Trophoblast cell (in vitro differentiated cells and primary cell): ENCODE measurements at regions not wholly inside any gene's neighbourhood (a gene's known extent, or its start where the extent isn't known, plus 50 kb on each side); places are given as distances from the start of the nearest gene placed in this dataset.

Experiments
- DNase-seq, 2 donors: peaks; one replicate each; pipeline ENCODE4 v3.0.0-alpha.2; 2016
- H2AFZ ChIP-seq: 2 replicates; pipeline ENCODE4 v1.6.1; 2013; ENCODE audit warnings: low read length, moderate library complexity, mild to moderate bottlenecking; ENCODE audit not compliant: insufficient read depth, poor library complexity
- H2AK5ac ChIP-seq: 2 replicates; pipeline ENCODE4 v1.6.1; 2013; ENCODE audit warnings: mild to moderate bottlenecking, low read length
- H2BK120ac ChIP-seq: 2 replicates; pipeline ENCODE4 v1.6.1; 2013; ENCODE audit warnings: low read length, mild to moderate bottlenecking, moderate library complexity; ENCODE audit not compliant: insufficient read depth, poor library complexity
- H2BK12ac ChIP-seq: 2 replicates; pipeline ENCODE4 v1.6.1; 2013; ENCODE audit warnings: mild to moderate bottlenecking, low read length, moderate library complexity
- H2BK5ac ChIP-seq: 2 replicates; pipeline ENCODE4 v1.6.1; 2013; ENCODE audit warnings: low read length, low read depth, moderate library complexity, mild to moderate bottlenecking; ENCODE audit not compliant: poor library complexity
- H3K14ac ChIP-seq: 2 replicates; pipeline ENCODE4 v1.6.1; 2013; ENCODE audit warnings: mild to moderate bottlenecking, low read length
- H3K18ac ChIP-seq: 2 replicates; pipeline ENCODE4 v1.6.1; 2013; ENCODE audit warnings: mild to moderate bottlenecking, low read length
- H3K23ac ChIP-seq: 2 replicates; pipeline ENCODE4 v1.6.1; 2013; ENCODE audit warnings: low read length
- H3K27ac ChIP-seq: 2 replicates; pipeline ENCODE4 v1.5.1; 2013; ENCODE audit warnings: low read depth, mild to moderate bottlenecking, inconsistent platforms, low read length, moderate library complexity
- H3K27me3 ChIP-seq: 2 replicates; pipeline ENCODE4 v1.6.1; 2013; ENCODE audit warnings: inconsistent platforms, mild to moderate bottlenecking, low read length, moderate library complexity; ENCODE audit not compliant: insufficient read depth
- H3K36me3 ChIP-seq, 2 experiments: 1 replicate in 1 of 2; 2 replicates in 1 of 2; pipeline ENCODE4 v1.6.1; 2013; ENCODE audit warnings: low read length in 2 of 2, mild to moderate bottlenecking in 2 of 2, moderate library complexity in 1 of 2; ENCODE audit not compliant: insufficient read depth in 2 of 2, control insufficient read depth in 1 of 2
- H3K4ac ChIP-seq: 2 replicates; pipeline ENCODE4 v1.6.1; 2013; ENCODE audit warnings: low read depth, mild to moderate bottlenecking, low read length, moderate library complexity
- H3K4me1 ChIP-seq, 2 experiments: 1 replicate in 1 of 2; 2 replicates in 1 of 2; pipeline ENCODE4 v1.6.1; 2013; ENCODE audit warnings: low read length in 2 of 2, mild to moderate bottlenecking in 2 of 2, moderate library complexity in 1 of 2; ENCODE audit not compliant: insufficient read depth in 2 of 2, control insufficient read depth in 1 of 2
- H3K4me2 ChIP-seq: 2 replicates; pipeline ENCODE4 v1.6.1; 2013; ENCODE audit warnings: inconsistent platforms, mild to moderate bottlenecking, low read length, moderate library complexity
- H3K4me3 ChIP-seq: 2 replicates; pipeline ENCODE4 v1.5.1; 2013; ENCODE audit warnings: mild to moderate bottlenecking, low read depth, low read length, inconsistent platforms
- H3K79me1 ChIP-seq: one replicate; pipeline ENCODE4 v1.6.1; 2013; ENCODE audit warnings: low read length
- H3K79me2 ChIP-seq: 2 replicates; pipeline ENCODE4 v1.6.1; 2013; ENCODE audit warnings: low read length, mild to moderate bottlenecking; ENCODE audit not compliant: control insufficient read depth, insufficient read depth, poor library complexity
- H3K9ac ChIP-seq: 2 replicates; pipeline ENCODE4 v1.6.1; 2013; ENCODE audit warnings: mild to moderate bottlenecking, low read length
- H3K9me3 ChIP-seq: 2 replicates; pipeline ENCODE4 v1.6.1; 2013; ENCODE audit warnings: low read depth, mild to moderate bottlenecking, control low read depth, inconsistent platforms, low read length; ENCODE audit not compliant: insufficient read depth
- H4K12ac ChIP-seq: 2 replicates; pipeline ENCODE4 v1.6.1; 2013; ENCODE audit warnings: low read depth, mild to moderate bottlenecking, low read length, moderate library complexity
- H4K8ac ChIP-seq: 2 replicates; pipeline ENCODE4 v1.6.1; 2013; ENCODE audit warnings: low read depth, mild to moderate bottlenecking, low read length, moderate library complexity
- H4K91ac ChIP-seq: one replicate; pipeline ENCODE4 v1.6.1; 2013; ENCODE audit warnings: low read depth, mild to moderate bottlenecking, low read length, moderate library complexity
- WGBS: extraction: QIAGEN DNeasy Blood & Tissue Kit; methylation state at CpG from one replicate; pipeline ENCODE4 v1.1.7; 2013; ENCODE audit warnings: missing lambda C conversion rate; ENCODE audit not compliant: insufficient read length, insufficient coverage; ENCODE audit errors: extremely low coverage; 5-methylcytosine and 5-hydroxymethylcytosine counted together

GRCh38 chr14:78106381-78106780 is 63.8 kb upstream of the NRXN3 start:
- no peaks in the 10 kb centered on the region for H3K9me3 ChIP-seq
- no peak overlapping the region for H3K14ac ChIP-seq
- DNase-seq: no peak
- no peak overlapping the region for H4K91ac ChIP-seq
- H3K27ac ChIP-seq: no peak overlapping the region
- H3K4me1 ChIP-seq: no peaks in the 10 kb centered on the region
- H3K23ac ChIP-seq: no peak overlapping the region
- no peak overlapping the region for H2BK12ac ChIP-seq
- no peak overlapping the region for H4K12ac ChIP-seq
- H4K8ac ChIP-seq: no peak overlapping the region
- no peak overlapping the region for H3K4me2 ChIP-seq
- H3K9ac ChIP-seq: no peak overlapping the region
- no peak overlapping the region for H2AK5ac ChIP-seq
- H3K79me1 ChIP-seq: no peaks in the 10 kb centered on the region
- H2AFZ ChIP-seq: no peak overlapping the region
- H3K4ac ChIP-seq: no peak overlapping the region
- no CpG with 5 or more reads among the region's 2 CpGs for WGBS
- no peak overlapping the region for H2BK120ac ChIP-seq
- no peak overlapping the region for H3K18ac ChIP-seq
- no peaks in the 10 kb centered on the region for H3K27me3 ChIP-seq
- no peak overlapping the region for H3K4me3 ChIP-seq
- no peaks in the 10 kb centered on the region for H3K36me3 ChIP-seq
- H2BK5ac ChIP-seq: no peak overlapping the region
- no peaks in the 10 kb centered on the region for H3K79me2 ChIP-seq

GRCh38 chr14:78107166-78107565 is 63.0 kb upstream of the NRXN3 start:
- Histone ChIP-seq H3K9ac (no peak overlapping the region), H2AFZ (no peak overlapping the region), H3K9me3 (no peaks in the 10 kb centered on the region), H3K4me1 (no peaks in the 10 kb centered on the region), H3K14ac (no peak overlapping the region), H3K79me2 (no peaks in the 10 kb centered on the region), H2BK5ac (no peak overlapping the region), H3K4me3 (no peak overlapping the region), H2AK5ac (no peak overlapping the region), H3K4me2 (no peak overlapping the region), H3K23ac (no peak overlapping the region), H2BK12ac (no peak overlapping the region), H3K4ac (no peak overlapping the region), H3K36me3 (no peaks in the 10 kb centered on the region), H4K8ac (no peak overlapping the region), H3K27ac (no peak overlapping the region), H3K18ac (no peak overlapping the region), H2BK120ac (no peak overlapping the region), H4K91ac (no peak overlapping the region), H3K79me1 (no peaks in the 10 kb centered on the region), H3K27me3 (no peaks in the 10 kb centered on the region), H4K12ac (no peak overlapping the region)
- DNase-seq: no peak

GRCh38 chr14:78119440-78119839 is 50.7 kb upstream of the NRXN3 start:
- Histone ChIP-seq H3K79me1 (no peaks in the 10 kb centered on the region), H2AK5ac (no peak overlapping the region), H3K9ac (no peak overlapping the region), H2BK12ac (no peak overlapping the region), H3K9me3 (no peaks in the 10 kb centered on the region), H4K8ac (no peak overlapping the region), H3K4me3 (no peak overlapping the region), H3K14ac (no peak overlapping the region), H2BK5ac (no peak overlapping the region), H2AFZ (no peak overlapping the region), H3K79me2 (no peaks in the 10 kb centered on the region), H3K27ac (no peak overlapping the region), H3K23ac (no peak overlapping the region), H3K27me3 (no peaks in the 10 kb centered on the region), H3K4me2 (no peak overlapping the region), H3K4ac (no peak overlapping the region), H4K12ac (no peak overlapping the region), H3K18ac (no peak overlapping the region), H3K36me3 (no peaks in the 10 kb centered on the region), H4K91ac (no peak overlapping the region), H2BK120ac (no peak overlapping the region), H3K4me1 (no peaks in the 10 kb centered on the region)
- no peak for DNase-seq
- WGBS: no CpG with 5 or more reads among the region's 3 CpGs
